Fibroblast of the conjunctiva (primary cell): ENCODE measurements at regions not wholly inside any gene's neighbourhood (a gene's known extent, or its start where the extent isn't known, plus 50 kb on each side); places are given as distances from the start of the nearest gene placed in this dataset.

Experiments used
- DNase-seq: peaks from one replicate; pipeline ENCODE4 v3.0.0-alpha.2; 2010; ENCODE audit warnings: low read depth

DNA sequence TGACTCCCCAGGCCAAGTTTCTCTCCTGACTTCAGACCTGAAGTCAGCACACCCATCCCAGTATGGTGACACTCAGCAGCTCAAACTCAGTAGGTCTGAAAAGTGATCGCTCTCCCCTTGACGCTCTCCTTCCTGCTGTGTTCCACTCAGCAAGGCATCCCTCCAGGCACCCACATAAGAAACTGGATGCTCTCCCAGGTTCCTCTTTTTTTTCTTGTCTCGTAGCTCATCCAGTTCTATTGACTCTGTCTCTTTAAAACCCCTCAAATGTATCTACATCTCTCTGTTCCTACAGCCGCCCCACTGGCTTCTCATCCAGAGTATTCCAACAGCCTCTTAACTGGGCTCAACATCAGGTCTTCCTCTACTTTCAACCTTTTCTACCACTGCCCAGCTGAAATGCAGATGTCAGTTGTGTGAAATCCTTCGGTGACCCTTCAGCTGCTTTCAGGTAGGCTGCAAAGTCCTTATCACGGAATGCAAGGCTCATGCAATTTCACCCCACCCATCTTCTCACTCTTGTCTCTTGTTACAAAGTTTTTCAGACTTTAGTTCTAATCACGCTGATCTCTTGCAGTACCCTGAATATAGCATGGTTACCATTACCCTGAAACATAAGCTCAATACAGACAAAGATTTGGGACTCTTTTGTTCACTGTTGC, 286.2 kb upstream of the POU3F1 start:
- DNase-seq, result no peak

DNA sequence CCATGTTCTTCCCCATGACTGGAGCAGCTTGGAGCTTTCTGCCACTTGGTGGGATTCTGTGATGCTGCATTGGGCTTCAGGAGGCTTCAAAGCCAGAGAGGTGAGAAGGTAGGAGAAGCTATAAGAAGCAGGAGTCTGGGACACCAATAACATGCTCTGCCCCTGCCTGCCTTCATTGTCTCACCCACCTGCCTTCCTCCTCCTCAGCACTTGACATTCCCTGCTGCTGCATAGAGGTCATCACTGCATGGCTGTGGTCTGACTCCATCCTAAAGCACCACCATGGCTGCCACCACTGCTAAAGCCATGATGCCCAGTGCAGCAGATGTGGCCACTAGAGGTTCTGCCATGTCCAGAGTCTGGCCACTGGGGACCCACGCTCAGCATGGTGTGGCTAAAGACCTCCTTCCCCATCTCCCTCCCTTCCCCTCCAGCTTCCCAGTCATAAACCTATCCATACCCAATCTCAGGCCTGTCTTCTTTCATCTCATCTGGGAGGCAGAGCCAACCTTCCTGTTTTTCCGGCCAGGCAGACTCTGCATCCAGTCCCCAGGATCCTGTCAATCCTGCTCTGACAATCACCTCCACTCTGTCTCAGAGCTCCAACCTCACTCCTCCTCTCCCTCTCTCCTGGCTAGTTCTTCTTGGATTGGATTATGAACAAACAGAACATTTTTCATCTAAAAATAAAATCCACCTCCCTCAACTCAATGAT, 285.1 kb upstream of the POU3F1 start:
- no peak for DNase-seq

DNA sequence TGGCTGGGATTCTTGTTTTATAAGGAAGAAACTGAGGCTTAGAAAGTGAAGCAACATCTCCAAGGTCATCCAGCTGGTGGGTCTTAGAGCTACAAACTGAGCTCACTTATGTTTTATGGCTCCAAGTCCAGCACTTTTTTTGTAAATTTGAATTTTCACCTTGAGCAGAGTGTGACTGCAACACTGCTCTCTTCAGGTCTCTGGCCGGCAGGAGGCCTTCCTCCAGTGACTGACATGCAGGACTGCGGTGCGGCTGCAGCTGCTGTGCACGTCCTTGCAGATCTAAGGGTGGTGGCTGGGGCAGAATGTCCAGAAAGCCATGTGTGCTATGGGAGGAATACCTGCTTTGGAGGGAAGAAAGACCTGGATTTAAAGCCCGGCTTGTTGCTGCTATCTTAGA, 284.2 kb upstream of the POU3F1 start:
- DNase-seq, result no peak

DNA sequence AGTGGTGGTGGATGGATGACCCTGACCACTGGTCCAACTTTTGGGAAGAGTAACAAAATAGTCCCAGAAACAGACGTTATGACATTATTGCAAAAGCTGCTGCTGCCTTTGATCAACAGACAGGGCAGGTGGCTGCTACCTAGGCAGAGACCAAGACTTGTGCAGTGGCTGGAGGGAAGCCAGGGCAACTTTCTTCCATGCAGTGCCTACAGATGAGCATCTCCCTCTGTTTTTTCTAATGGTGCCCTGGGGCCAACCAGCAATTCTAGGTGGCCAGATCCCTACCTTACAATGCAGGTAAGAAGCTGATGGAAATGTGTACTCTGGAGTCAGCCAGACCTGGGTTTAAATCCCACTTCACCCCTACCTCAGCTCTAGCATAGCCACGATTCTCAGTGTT, 283.1 kb upstream of the POU3F1 start:
- no peak for DNase-seq

DNA sequence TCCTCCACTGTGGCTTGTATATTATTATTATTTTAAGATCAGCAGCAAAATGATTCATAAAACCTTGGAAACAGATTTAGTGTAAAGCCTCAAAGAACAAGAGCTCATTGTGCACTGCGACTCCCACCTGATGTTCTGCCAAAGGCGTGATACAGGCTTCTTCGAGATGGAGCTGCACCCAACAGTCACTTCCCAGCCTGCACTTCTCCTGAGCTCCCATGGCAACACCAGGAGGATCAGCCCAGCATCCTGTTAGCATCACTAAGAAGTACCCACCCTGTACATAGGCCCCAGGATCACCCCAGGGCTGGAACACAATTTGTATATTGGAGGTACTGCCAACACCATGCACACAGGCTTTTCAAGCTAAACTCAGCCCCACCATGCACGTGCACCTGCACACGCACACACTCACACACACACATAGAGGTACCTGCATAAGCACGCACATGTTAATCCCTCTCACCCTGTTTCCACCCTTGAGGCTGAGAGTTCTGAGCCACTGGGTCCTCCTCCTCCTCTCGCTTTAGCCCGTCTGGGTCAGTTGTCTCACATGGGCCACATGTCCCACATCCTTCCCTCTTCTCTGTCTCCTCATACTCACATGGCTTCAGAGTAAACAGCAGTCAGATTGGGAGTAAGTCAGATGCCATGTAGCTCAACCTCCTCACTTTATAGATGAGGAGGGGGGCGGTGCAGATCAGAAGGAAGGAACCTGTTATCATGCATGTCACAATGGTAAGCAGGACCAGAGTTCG, 281.9 kb upstream of the POU3F1 start:
- no peak for DNase-seq

DNA sequence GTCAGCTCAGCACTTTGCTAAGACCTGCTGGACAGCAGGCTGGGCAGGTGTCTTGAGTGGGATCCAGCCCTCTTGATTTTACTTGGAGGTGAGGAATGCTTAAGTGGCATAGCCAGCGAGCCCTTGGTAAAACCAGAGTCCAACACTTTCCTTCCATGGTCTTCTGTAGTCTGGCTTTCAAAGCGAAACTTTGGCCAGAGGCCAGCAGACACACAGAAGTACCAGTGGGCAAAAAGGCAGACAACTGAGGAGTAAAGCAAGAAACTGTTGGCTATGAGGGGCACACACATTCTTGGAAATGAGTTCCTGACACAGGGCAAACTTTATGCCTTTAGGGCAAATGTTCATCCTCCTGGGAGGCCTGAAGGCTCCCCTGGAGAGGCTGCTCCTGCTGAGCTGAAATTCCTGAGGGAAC, 281.0 kb upstream of the POU3F1 start:
- DNase-seq, result no peak

DNA sequence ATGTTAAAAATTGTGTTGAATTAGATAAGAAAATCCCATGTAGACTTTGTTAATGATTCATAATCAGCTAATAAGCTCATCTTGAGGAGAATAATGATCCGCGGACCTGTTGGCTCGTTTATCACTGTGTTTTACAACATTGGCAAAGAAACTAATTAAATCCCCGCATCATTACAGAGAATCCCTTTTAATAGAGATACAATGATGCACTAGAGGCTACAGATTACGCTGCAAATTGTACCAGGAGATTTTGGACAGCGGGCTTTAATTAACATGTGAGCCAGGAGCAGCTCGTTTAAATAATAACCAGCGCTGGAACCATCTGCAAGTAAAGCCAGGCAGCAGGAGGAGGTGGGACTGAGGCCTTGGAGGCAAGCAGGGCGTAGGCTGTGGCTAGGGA, 280.3 kb upstream of the POU3F1 start:
- DNase-seq, result no peak

DNA sequence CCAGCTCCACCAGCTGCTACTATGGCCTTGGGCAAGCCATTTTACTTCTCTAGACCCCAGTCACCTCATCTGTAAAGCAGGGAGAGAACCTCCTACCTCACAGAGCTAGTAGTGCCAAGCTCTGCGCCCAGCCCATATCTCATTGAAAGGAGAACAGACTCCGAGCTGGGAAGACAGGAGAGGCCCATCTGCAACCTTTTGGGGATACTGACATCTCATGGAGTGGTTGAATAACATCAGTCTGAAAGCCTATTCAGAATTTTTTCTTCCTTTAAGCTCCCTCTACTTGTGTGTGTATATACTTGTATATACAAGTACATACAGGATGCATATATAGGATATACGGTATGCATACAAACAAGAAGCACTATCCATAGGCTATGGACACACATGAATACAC, 279.5 kb upstream of the POU3F1 start:
- no peak for DNase-seq

DNA sequence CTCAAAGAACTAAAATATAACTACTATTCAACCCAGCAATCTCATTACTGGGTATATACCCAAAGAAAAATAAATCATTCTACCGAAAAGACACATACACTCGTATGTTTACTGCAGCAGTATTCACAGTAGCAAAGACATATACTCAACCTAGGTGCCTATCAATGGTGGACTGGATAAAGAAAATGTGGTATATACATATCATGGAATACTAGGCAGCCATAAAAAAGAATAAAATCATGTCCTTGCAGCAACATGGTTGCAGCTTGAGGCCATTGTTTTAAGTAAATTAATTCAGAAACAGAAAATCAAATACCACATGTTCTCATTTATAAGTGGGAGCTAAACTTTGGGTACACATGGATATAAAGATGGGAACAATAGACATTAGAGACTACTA, 266.2 kb upstream of the POU3F1 start:
- DNase-seq, result no peak

DNA sequence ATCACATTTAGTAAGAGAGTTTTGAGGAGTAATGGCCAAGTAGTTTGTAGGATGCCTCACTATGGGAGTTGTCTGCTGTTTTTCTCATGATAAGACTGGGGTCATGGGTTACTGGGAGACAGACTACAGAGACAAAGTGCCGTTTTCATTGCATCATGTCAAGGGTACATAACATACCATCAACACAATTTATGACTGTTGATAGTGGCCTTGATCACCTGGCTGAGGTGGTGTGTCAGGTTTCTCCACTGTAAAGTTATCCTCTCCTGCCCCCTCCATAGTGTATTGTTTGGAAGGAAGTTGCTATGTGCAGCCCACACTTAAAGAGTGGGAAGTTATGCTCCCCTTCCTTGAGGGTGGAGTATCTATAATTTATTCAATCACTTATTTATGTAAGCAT, 263.5 kb upstream of the POU3F1 start:
- DNase-seq, result no peak

DNA sequence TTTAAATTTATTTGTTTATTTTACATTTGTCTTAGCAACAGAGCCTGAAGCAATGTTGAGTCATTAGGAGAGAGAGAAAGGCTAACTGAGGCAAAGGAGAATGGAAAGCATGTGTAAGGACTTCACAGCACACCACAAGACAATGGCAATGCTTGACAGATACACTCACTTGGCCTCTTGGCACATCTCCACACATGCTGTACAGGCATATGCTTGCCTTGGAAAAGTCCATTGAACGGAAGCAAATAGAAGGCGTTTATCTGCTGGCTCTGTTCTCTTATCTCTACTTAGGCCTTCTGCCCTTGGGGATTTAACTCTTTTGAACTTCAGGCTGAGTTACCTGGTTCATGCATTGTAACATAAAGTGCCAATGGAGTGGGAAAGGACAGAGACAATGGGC, 262.2 kb upstream of the POU3F1 start:
- DNase-seq, result no peak

DNA sequence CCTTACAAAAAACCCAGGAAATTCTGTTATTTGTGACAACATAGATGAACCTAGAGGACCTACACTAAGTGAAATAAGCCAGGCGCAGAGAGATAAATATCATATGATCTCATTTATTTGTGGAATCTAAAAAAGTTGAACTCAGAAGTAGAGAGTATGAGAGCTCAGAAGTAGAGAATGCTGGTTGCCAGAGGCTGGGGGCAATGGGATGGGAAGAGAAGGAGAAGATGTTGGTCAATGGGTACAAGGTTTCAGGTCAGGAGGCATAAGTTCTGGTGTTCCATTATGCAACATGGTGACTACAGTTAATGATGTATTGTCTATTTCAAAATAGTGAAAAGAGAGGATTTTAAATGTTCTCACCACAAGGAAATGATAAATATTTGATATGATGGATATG, 259.1 kb upstream of the POU3F1 start:
- DNase-seq, result no peak

DNA sequence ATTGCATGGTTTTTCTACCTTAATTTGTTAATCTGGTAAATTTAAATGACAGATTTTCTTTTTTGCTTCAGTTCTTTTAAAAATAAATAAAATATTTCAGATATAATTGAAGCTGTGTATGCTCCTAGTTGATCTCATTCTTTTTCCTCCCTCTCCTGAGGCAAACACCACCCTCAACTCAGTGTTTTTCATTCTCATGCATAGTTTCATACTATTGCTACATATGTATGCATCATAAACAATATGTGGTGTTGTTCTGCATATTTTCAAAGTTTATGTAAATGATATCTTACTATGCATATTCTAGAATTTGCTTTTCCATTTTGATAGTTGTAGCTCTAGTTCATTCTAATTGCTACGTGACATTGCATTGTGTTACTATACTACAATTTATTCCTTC, 257.2 kb upstream of the POU3F1 start:
- DNase-seq, result no peak

DNA sequence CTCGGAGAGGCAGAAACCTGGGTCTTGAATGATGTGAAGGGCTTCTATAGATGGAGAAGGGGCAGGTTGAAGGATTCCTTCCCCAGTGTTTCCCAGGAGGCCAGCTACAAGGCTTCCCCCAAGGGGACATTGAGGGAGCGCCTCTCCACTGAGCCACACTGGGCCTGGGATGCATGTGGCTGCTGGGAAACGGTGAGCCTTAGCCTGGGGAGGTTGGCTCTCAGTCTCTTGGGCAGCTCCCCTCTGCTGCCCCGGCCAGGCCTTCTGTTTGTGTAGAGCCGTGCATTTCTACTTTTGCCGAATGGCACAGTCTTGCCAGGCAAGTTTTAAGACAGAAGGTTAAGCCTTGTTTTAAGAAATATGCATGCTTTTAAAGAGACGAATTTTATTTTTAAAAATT, 254.4 kb upstream of the POU3F1 start:
- no peak for DNase-seq

DNA sequence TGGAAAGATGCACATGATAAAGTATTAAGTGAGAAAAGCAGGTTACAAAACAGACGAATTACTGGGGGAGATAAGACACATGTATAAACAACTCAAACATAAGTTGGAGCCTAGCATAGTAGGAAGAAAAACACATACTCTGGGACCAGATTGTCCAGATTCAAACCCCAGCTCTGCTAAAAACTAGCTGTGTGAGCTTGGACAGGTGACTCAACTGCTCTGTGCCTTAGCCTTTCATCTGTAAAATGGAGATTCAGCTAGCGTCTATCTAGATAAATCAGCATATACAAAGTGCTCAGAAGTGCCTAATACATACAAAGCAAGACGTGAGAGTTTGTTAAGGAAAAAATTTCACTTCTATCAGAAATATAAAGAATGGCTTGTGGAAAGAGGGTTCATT, 254.0 kb upstream of the POU3F1 start:
- no peak for DNase-seq

DNA sequence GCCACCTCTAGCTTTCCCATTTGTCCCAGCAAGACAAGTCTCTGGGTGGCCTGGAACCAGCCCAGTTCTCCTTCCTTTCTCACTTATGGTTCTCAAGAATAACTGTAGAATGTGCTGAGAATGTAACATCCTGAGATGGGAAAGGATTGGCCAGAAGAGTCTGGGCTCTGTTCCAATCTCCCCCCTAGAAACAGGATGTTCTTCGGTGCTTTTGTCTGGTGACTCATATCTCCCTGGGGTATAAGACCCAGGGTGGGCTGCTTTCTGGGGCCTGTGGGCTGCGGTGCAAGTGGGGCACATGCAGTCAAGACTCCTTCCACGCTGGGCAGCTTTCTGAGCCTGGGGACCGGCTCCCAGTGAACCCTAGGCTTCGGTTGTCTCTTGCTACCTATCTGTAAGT, 251.2 kb upstream of the POU3F1 start:
- no peak for DNase-seq

DNA sequence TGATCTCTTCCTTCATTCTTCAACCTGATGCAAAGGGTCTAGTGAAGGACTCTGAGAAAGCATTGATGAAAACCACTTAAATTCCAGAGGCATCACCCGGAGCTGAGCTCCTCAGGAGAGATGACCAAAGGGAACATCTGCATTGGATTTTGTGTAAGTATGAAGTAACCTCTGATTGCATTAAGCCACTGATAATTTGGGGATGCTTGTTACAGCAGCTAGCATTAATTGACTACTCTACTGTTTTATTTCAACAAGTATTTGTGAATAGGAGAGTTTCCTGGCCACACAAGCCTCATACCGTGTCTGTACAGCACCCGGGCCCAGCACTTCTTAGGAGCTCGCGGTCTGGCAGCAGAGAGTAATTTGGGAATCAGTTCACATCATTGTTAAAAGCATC, 250.7 kb upstream of the POU3F1 start:
- DNase-seq, result no peak

DNA sequence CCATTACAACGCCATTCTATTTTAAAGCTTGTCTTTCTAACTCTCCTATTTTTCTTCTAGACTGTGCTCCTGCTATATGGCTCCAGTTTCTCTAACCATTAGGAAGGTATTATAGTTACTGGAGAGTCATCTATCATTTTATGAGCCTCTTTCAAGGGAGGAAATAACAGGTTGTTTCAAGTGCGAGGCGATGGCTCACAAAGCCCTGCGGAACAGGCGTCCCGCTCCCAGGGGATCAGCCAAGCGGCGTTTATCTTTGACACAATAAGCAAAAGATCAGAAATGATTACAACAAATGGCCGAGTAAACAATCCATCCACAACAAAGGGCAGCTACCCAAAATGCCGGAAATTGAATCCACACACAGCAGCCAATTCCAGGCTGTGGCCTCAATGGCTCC, 249.5 kb upstream of the POU3F1 start:
- DNase-seq, result no peak

DNA sequence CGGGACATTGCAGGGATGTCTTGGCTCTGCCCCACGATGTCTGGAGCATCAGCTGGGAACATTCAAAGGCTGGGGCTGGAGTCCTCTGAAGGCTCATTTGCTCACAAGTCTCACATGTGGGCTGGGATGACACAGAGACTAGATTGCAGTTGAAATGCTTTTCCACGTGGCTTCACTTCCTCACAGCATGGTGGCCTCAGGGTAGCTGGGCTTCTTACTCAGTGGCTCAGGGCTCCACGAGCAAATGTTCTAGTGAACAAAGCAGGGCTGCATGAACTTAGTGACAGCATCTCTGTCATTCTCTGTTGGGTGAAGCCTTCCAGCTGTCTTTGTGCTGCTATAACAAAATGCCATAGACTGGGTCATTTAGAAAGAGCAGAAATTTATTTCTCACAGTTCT, 247.0 kb upstream of the POU3F1 start:
- no peak for DNase-seq

DNA sequence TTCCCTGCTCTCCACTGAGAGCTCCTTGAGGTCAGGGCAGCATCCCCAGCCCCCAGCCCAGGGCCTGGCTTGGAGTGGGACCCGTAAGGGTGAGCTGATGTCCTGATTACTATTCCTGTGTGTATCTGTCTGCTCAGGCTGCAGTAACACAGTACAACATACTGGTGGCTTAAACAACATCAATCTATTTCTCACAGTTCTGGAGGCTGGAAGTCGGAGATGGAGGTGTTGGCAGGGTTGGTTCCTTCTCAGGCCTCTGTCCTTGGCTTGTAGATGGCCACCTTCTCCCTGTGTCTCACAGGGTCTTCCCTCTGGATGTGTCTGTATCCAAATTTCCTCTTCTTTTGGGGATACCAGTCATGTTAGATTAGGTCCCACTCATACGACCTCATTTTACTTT, 246.4 kb upstream of the POU3F1 start:
- DNase-seq, result no peak

DNA sequence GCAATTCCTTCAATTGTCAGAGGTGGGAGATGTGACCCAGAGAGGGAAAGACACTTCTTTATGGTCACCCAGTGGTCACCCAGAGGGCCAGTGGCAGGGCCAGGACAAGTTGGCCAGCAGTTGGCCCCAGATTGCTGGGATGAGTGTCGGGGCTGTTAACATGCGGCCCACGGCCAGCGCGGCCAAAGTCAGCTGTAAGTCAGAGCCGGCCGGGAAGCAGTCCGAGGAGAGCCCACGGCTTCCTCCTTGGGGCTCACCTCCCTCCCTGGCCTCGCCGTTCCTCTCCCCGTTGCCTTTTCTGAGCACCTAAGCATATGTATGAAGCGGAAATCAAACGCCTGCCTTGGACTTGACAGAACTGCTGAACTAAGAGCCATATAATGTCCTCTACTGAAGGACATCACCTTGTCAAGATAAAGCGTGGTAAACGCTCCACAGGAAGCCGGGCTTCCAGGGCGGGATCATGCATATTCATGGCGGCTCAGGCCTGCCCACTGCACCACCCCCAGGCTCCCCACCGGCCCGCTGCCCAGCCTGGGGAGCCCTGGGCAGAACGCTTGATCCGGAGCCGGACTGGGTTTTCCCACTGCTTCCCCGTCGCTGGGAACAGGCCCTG, 245.4 kb upstream of the POU3F1 start:
- no peak for DNase-seq

DNA sequence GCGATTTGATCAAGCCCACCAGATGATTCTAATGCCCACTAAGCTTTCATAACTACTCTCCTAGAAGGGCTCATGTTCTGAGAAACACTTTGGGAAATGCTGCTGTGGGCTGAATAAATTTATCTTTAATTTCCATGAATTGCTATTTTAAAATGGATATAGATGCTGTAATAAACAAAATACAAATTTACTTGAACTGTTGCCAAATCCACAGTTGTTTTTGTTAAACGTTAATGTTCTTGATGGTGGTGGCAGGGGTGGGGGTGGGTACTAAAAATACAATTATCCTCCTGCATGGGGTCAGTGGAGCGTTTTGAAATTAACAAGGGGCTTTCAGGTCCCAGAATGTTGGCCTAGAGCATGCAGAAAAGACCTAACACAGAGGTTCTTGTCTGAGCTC, 244.7 kb upstream of the POU3F1 start:
- no peak for DNase-seq

DNA sequence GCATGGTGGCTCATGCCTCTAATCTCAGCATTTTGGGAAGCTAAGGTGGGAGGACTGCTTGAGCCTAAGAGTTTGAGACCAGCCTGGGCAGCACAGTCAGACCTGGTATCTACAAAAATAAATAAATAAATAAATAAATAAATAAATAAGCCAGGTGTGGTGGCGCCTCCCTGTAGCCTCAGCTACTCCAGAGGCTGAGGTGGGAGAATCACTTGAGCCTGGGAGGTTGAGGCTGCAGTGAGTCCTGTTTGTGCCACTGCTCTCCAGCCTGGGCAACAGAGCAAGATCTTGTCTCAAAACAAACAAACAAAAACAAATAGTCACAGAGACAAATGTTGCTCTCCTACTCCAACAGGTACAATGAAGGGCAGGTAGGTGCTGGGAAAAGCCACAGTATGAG, 242.4 kb upstream of the POU3F1 start:
- DNase-seq, result no peak
